Activated CD8-positive, alpha-beta T cell treated with anti-CD3 and anti-CD28 coated beads, Interleukin-2, amount 10 ng/mL, durations not matched to agents 7 days and 5 days (primary cell): ENCODE measurements at regions not wholly inside any gene's neighbourhood (a gene's known extent, or its start where the extent isn't known, plus 50 kb on each side); places are given as distances from the start of the nearest gene placed in this dataset.

Experiments used
- ATAC-seq: fragments of 150-1000 bp; cut with Tn5 transposase; one replicate; pipeline ENCODE4 v1.10.0; 2021; ENCODE audit warnings: moderate library complexity
- CTCF ChIA-PET: fragments of 350-600 bp; sonication (Branson Sonifier 250); formaldehyde crosslinking; loops from one replicate; lab custom pipeline; 2021; ENCODE audit warnings: antibody characterized with exemption; lab: Charles Lee
- POLR2A ChIA-PET: fragments of 350-600 bp; sonication (Branson Sonifier 250); formaldehyde crosslinking; loops from one replicate; lab custom pipeline; 2021; ENCODE audit warnings: antibody characterized with exemption; lab: Charles Lee
- DNase-seq: peaks from one replicate; pipeline ENCODE4 v3.0.0-alpha.2; 2020
- H3K27ac Mint-ChIP-seq: one replicate; pipeline ENCODE4 v1.8.0; 2021; ENCODE audit warnings: mild to moderate bottlenecking, mixed read lengths
- H3K27me3 Mint-ChIP-seq: one replicate; pipeline ENCODE4 v1.8.0; 2021; ENCODE audit warnings: low read depth, mixed read lengths
- H3K36me3 Mint-ChIP-seq: one replicate; pipeline ENCODE4 v1.8.0; 2021; ENCODE audit warnings: low read depth, mixed read lengths
- H3K4me1 Mint-ChIP-seq: one replicate; pipeline ENCODE4 v1.8.0; 2021; ENCODE audit warnings: low read depth, mixed read lengths
- H3K4me3 Mint-ChIP-seq: one replicate; pipeline ENCODE4 v1.8.0; 2021; ENCODE audit warnings: mild to moderate bottlenecking, mixed read lengths
- H3K9me3 Mint-ChIP-seq: one replicate; pipeline ENCODE4 v1.8.0; 2022; ENCODE audit warnings: mixed read lengths; ENCODE audit not compliant: insufficient read depth

DNA sequence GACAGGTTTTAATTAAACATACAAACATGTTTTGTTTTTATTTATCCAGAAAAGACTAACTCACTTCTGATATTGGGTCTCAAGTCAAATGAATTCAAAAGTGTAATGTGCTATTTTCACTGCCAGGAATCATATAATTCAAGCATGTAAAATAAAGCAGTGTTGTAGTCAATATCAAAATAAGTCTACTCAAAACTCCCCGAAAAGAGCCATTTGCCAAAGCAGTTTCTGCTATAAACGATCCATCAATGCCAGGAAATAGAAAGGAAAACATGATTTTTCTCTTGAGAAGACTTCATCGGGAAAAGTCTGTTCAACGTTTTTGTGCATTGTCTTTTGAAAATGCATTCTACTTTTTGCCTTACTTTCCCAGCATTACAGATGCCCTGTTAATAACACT, 633.3 kb downstream of the FAT4 start:
- POLR2A ChIA-PET, result no interaction called here
- no peaks in the 10 kb centered on the region for H3K36me3 Mint-ChIP-seq

DNA sequence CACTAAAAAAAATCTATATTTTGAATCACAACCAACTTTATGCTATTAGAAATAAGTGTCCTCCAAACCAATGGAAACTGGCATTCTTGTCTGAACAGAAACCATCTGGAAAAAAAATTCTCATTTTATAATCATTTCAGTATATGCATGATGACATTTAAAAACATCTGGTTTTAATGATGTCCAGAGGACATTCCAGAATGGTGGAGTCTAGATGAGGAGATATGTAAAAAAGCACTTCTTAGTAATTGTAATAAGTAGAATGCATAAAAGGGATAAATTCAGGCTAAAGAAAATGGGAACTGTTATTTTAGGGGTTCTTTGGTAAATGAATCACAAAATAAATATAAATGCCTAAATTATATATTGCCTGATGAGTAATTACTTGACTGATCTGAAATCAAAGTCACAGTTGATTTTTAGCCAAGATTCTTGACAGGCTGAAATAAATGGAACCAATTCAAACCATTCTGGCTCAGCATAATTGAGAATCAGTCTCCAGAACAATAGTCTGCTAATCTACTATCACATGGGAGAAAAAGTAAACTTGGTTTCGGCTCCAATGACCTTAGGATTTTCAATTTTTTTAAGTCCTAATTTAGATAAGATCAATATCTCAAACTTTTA, 636.6 kb downstream of the FAT4 start:
- no peak for DNase-seq
- H3K36me3 Mint-ChIP-seq, result no peaks in the 10 kb centered on the region
- no peak overlapping the region for H3K27ac Mint-ChIP-seq
- H3K4me1 Mint-ChIP-seq, result no peaks in the 10 kb centered on the region
- ChIA-PET CTCF (no interaction called here), POLR2A (no interaction called here)
- ATAC-seq, result no peak
- H3K9me3 Mint-ChIP-seq, result peaks cover 5% of the 10 kb centered on the region
- H3K4me3 Mint-ChIP-seq, result no peak overlapping the region
- H3K27me3 Mint-ChIP-seq, result no peaks in the 10 kb centered on the region

More for the DNA sequence above, 633.3 kb downstream of the FAT4 start:
- Mint-ChIP-seq H3K4me3 (no peak overlapping the region), H3K27ac (no peak overlapping the region), H3K9me3 (peaks cover 7% of the 10 kb centered on the region), H3K27me3 (no peaks in the 10 kb centered on the region), H3K4me1 (no peaks in the 10 kb centered on the region)
- ATAC-seq, result no peak
- no peak for DNase-seq
- CTCF ChIA-PET, result no interaction called here

DNA sequence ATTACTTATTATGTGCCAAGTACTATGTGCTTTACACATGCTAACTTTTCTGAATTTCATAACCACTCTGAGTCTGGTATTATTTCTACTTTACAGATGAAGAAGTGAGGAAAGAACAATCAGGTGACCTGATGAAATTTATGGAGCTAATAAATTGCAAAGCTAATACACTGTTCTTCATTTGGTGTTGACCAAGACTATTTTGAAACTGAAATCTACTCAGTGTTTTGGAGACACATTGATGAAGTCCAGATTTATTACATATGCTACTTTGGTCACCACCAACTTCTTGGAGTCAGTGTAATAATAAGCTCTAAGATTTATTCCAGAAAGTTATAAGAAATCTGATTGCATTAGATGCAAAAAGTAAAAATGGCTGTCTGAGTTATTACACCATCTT, 637.9 kb downstream of the FAT4 start:
- Mint-ChIP-seq H3K9me3 (no peaks in the 10 kb centered on the region), H3K4me1 (no peaks in the 10 kb centered on the region), H3K4me3 (no peak overlapping the region), H3K27ac (no peak overlapping the region), H3K36me3 (no peaks in the 10 kb centered on the region), H3K27me3 (no peaks in the 10 kb centered on the region)
- DNase-seq (no peak), ATAC-seq (no peak)
- ChIA-PET CTCF (no interaction called here), POLR2A (no interaction called here)

- Mint-ChIP-seq H3K36me3 (no peaks in the 10 kb centered on the region), H3K27ac (no peak overlapping the region), H3K9me3 (peaks cover 4% of the 10 kb centered on the region), H3K27me3 (no peaks in the 10 kb centered on the region), H3K4me3 (no peak overlapping the region), H3K4me1 (no peaks in the 10 kb centered on the region)
- ChIA-PET CTCF (no interaction called here), POLR2A (no interaction called here)
- no peak for DNase-seq
- no peak for ATAC-seq
Observed at GRCh38 chr4:125956276-125956675, 641.5 kb downstream of the FAT4 start.

DNA sequence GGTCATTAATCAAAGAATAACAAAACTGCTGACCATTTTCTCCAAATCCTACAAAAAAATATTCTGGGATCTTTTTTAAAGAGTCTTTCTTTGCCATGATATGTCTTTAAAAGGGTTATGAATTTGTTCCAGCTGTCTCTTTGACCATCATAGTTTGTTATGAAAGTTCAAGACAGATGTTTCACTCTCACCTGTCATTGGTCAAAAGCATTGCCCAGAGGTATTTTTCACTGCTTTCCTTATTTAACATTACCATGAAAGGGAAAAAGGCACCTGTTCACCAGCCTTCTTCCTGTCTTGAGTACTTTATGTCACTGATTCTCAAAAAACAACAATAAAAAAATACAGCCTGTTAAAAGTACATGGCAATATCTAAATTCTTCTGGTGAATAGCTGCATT, 643.8 kb downstream of the FAT4 start:
- ATAC-seq (no peak), DNase-seq (no peak)
- Mint-ChIP-seq H3K4me1 (no peaks in the 10 kb centered on the region), H3K4me3 (no peak overlapping the region), H3K27ac (no peak overlapping the region), H3K9me3 (peaks cover 9% of the 10 kb centered on the region), H3K36me3 (no peaks in the 10 kb centered on the region), H3K27me3 (no peaks in the 10 kb centered on the region)
- ChIA-PET CTCF (no interaction called here), POLR2A (no interaction called here)

DNA sequence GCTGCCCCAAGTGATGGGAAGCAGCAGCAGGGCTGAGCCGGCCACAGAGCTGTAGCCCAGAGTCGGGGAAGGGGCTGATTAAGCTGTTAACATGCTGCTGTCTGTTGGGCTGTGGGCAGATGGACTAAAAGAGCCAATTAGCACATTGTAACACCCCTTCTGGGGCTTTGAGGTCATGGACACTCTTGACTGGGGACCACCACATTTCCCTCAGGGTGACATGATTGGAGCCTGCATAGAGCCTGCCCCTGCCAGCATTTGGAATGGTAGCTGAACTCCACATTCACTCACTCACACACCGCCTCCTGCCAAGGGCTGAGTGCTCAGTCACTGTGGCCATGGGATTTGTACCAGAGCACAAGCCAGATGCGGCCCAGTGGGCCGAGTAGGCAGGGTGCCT, 646.9 kb downstream of the FAT4 start:
- no peaks in the 10 kb centered on the region for H3K27me3 Mint-ChIP-seq
- CTCF ChIA-PET, result no interaction called here
- H3K27ac Mint-ChIP-seq, result no peak overlapping the region
- POLR2A ChIA-PET, result no interaction called here
- no peaks in the 10 kb centered on the region for H3K4me1 Mint-ChIP-seq
- no peaks in the 10 kb centered on the region for H3K36me3 Mint-ChIP-seq
- H3K9me3 Mint-ChIP-seq, result peaks cover 9% of the 10 kb centered on the region
- H3K4me3 Mint-ChIP-seq, result no peak overlapping the region
- ATAC-seq (no peak), DNase-seq (no peak)

GRCh38 chr4:125975861-125976397, 661.2 kb downstream of the FAT4 start:
- Mint-ChIP-seq H3K4me3 (no peak overlapping the region), H3K9me3 (peaks cover 3% of the 10 kb centered on the region), H3K27ac (no peak overlapping the region), H3K4me1 (no peaks in the 10 kb centered on the region), H3K36me3 (no peaks in the 10 kb centered on the region), H3K27me3 (no peaks in the 10 kb centered on the region)
- DNase-seq, result no peak
- ATAC-seq, result no peak
- ChIA-PET CTCF (no interaction called here), POLR2A (no interaction called here)

- DNase-seq (no peak), ATAC-seq (no peak)
- no peaks in the 10 kb centered on the region for H3K27me3 Mint-ChIP-seq
- no peaks in the 10 kb centered on the region for H3K4me1 Mint-ChIP-seq
- no peak overlapping the region for H3K27ac Mint-ChIP-seq
- H3K36me3 Mint-ChIP-seq, result no peaks in the 10 kb centered on the region
- POLR2A ChIA-PET, result no interaction called here
- CTCF ChIA-PET, result no interaction called here
- H3K4me3 Mint-ChIP-seq, result no peak overlapping the region
- peaks cover 3% of the 10 kb centered on the region for H3K9me3 Mint-ChIP-seq
Observed at GRCh38 chr4:125979950-125980349, 665.2 kb downstream of the FAT4 start.

- Mint-ChIP-seq H3K27ac (no peak overlapping the region), H3K4me1 (no peaks in the 10 kb centered on the region), H3K9me3 (peaks cover 5% of the 10 kb centered on the region), H3K27me3 (no peaks in the 10 kb centered on the region), H3K4me3 (no peak overlapping the region), H3K36me3 (no peaks in the 10 kb centered on the region)
- DNase-seq, result no peak
- CTCF ChIA-PET, result no interaction called here
- POLR2A ChIA-PET, result no interaction called here
- ATAC-seq, result no peak
Observed at GRCh38 chr4:125983168-125983567, 668.4 kb downstream of the FAT4 start.

- H3K27ac Mint-ChIP-seq, result no peak overlapping the region
- no peaks in the 10 kb centered on the region for H3K4me1 Mint-ChIP-seq
- no peak overlapping the region for H3K4me3 Mint-ChIP-seq
- H3K27me3 Mint-ChIP-seq, result no peaks in the 10 kb centered on the region
- CTCF ChIA-PET, result no interaction called here
- no peaks in the 10 kb centered on the region for H3K36me3 Mint-ChIP-seq
- DNase-seq (no peak), ATAC-seq (no peak)
- peaks cover 5% of the 10 kb centered on the region for H3K9me3 Mint-ChIP-seq
- POLR2A ChIA-PET, result no interaction called here
Observed at GRCh38 chr4:125985856-125986255, 671.1 kb downstream of the FAT4 start.

DNA sequence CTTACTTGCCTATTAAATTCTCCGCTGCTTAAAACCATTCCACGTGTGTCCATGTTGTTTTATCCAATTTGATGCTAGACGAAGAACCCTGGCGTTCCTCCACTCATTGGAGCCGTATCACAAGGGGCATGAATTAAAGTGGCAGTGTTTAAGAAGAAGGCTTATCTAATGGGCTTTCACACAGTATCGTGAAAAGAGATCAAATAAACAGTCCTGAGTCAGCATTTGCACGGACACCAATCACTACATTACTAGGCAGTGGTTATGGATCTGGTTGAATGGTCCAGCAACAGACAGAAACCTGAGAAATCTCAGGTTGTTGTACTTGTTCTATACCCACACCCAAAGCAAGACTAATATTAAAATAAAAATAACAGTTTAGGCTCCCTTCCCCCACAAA, 671.6 kb downstream of the FAT4 start:
- H3K9me3 Mint-ChIP-seq, result peaks cover 5% of the 10 kb centered on the region
- no peak overlapping the region for H3K27ac Mint-ChIP-seq
- no peak overlapping the region for H3K4me3 Mint-ChIP-seq
- no peaks in the 10 kb centered on the region for H3K4me1 Mint-ChIP-seq
- ChIA-PET POLR2A (no interaction called here), CTCF (no interaction called here)
- ATAC-seq, result no peak
- no peaks in the 10 kb centered on the region for H3K36me3 Mint-ChIP-seq
- no peaks in the 10 kb centered on the region for H3K27me3 Mint-ChIP-seq
- DNase-seq, result no peak

GRCh38 chr4:125988464-125988863, 673.7 kb downstream of the FAT4 start:
- H3K36me3 Mint-ChIP-seq, result no peaks in the 10 kb centered on the region
- ChIA-PET POLR2A (no interaction called here), CTCF (no interaction called here)
- DNase-seq, result no peak
- H3K4me3 Mint-ChIP-seq, result no peak overlapping the region
- H3K9me3 Mint-ChIP-seq, result peaks cover 9% of the 10 kb centered on the region
- no peak for ATAC-seq
- H3K27me3 Mint-ChIP-seq, result no peaks in the 10 kb centered on the region
- no peaks in the 10 kb centered on the region for H3K4me1 Mint-ChIP-seq
- no peak overlapping the region for H3K27ac Mint-ChIP-seq

GRCh38 chr4:125991398-125991797, 676.6 kb downstream of the FAT4 start:
- CTCF ChIA-PET, result no interaction called here
- ATAC-seq, result no peak
- no peaks in the 10 kb centered on the region for H3K27me3 Mint-ChIP-seq

More at GRCh38 chr4:125991398-125991797, 676.6 kb downstream of the FAT4 start:
- POLR2A ChIA-PET, result no interaction called here
- no peak for DNase-seq
- peaks cover 8% of the 10 kb centered on the region for H3K9me3 Mint-ChIP-seq
- H3K36me3 Mint-ChIP-seq, result no peaks in the 10 kb centered on the region
- no peak overlapping the region for H3K4me3 Mint-ChIP-seq
- H3K4me1 Mint-ChIP-seq, result no peaks in the 10 kb centered on the region
- no peak overlapping the region for H3K27ac Mint-ChIP-seq
